ENCODE measurements at regions not wholly inside any gene's neighbourhood (a gene's known extent, or its start where the extent isn't known, plus 50 kb on each side); places are given as distances from the start of the nearest gene placed in this dataset.

DNA sequence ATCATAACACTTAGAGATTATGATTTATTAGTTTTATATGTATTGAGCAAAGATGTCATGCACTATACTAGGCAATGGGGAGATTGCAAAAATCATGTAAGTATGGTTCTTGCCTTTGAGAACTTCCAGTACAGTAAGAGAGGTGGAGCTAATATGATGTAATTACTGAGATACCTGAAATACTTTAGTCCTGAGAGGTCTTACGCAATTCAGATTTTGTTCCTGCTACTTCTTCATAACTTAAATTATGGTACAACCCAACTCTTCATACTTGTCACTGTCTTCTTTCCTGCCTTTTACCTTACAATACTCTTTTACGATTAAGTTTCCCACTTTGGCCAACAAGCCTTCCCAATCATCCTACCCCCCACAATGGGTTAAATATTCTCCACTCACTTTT lies 564.2 kb upstream of the PITX2 start:
- DNase-seq, result no peak

DNA sequence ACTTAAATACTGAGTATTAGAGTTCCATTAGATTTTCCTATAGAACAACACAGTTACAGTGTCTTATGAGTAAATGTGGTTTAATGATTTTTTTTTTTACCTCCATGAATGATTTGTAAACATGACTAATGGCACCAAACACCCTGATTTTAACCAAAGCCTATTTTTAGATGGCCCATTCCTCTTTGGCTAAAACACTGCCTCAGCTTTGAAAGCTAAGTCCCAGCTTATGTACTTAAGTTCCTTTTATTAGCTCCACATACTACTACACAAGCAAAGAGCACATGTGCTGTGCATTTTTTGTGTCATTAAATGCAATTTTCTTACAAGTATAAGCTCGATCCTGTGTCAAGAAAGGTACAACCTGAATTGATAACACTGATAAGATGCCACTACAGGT lies 575.6 kb upstream of the PITX2 start:
- no peak for DNase-seq

- no peak for DNase-seq
Observed at GRCh38 chr4:111204797-111205196, 581.9 kb upstream of the PITX2 start.

GRCh38 chr4:111208970-111209369 lies 586.1 kb upstream of the PITX2 start:
- no peak for DNase-seq

DNA sequence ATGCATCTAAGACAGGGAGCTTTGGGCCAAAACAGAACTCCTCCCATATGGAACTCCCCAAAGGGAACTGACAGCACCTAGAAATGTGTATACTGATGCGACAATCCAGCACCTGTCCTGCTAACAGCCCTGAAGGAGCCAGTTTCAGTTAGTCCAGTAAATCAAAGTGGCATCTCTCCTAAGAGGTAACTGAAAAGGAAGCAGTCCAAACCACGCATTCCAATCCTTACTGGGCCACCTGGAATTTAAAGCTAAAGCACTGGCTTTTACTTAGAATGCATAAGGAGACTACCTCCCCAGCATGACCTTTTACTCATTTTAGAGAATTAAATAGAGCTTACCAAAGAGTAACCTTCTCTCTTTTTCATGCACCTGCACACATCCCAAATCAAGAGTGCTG lies 586.8 kb upstream of the PITX2 start:
- no peak for DNase-seq

DNA sequence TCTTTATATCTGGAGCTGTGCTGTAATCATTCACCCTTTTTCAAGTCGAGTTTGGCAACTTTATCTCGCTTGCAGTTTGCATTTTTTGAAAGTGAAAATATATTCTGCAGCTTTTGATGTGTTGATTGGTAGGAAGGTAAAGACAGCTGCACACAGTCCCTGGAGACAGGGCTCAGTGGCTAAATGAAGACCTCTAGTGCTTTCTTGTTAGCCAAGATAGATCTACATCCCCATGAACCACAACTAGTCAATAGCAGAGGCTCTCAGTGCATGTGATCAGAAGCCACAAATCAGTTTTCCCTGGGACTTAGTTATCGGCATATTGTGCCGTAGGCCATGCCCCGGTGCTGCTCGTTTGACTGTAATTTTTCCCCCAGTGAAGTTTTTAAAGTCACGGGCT lies 587.7 kb upstream of the PITX2 start:
- DNase-seq, result no peak

DNA sequence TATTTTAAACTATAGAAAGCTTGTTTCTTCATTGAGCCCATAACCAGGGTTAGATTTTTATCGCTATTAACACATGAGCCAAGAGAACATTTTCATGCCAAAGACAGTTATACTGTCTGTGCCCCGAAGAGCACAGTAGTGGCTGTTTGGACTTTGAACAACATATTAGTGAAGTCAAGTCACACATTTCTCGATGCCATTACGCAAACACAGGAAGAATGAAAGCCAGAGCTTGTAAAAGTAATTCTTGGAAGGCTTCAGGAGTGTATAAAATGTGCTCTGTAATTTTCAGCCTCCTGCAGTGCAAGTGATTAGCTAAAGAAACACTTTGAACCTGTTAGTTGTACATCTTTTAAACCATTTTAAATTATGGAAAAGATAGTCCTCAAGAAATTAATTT lies 590.7 kb upstream of the PITX2 start:
- DNase-seq, result no peak

GRCh38 chr4:111214371-111214770 lies 591.5 kb upstream of the PITX2 start:
- no peak for DNase-seq

- DNase-seq, result no peak
Observed at GRCh38 chr4:111215755-111216154, 592.9 kb upstream of the PITX2 start.

DNA sequence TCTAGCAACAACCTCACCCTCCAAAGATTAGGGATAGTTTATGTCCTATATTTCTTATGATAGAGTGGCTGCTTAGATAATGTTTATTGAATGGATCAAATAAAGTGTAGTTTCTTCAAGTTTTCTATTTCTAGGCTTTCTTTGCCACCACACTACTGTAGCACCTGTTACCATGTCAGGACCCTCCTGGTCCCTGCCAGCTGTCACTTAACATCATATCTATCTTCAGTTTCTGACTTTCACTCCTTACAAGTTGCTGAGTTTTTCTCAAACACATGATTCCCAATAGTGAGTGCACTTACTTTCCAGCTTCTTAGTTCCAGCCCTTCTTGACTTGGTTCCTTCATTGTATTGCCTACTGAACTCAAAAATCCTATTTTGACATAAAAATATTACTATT lies 593.9 kb upstream of the PITX2 start:
- DNase-seq, result no peak

DNA sequence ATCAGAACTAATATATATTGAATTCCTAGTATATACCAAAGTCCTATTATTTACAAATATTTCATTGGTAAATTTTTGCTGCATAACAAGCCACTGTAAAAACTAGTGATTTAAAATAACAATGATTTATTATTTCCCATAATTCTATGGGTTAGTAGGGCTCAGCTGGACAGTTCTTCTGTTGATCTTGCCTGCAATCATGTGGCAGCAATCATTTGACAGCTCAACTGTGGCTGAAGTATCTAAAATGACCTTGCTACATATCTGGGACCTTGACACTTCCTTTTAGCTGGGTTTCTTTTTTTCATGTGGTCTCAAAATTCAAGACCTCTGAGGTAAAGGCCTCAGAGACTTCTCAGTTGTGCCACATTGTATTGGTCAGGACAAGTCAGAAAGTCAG lies 598.5 kb upstream of the PITX2 start:
- no peak for DNase-seq

DNA sequence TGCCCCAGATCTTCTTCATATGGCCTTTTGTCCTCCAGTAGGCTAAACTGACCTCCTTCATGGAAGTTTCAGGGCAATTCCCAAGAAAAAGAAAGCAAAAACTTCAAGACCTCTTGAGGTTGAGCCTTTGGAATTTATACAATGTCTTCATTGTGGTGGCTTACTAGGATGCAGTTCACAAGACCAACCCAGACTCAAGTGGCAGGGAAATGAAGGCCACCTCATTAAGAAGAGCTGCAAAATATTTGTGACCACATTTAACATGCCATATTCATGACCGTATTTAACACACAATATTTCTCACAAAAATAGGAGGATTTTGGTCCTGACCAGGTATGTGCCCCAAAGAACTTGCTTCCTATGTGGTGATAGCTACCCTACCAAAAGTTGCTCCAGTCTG lies 605.5 kb upstream of the PITX2 start:
- no peak for DNase-seq

DNA sequence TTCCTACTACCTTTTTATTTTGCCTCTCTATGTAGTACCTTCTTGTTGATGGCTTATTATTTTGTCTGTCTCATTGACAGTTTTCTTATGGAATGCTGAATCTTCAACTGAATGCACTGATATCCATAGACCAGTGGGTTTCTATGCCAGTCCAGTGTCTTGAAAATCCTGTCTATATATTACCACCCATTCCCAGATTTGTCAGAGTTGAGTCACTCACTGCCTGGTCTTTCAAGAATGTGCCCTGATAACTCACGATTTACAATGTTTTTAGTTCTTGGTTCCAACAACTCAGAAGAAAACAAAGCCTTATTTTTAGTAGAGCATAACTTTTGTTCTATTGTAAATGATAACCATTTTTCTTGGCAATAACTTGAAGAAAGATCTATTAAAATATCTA lies 606.0 kb upstream of the PITX2 start:
- DNase-seq, result no peak

- no peak for DNase-seq
Observed at GRCh38 chr4:111230265-111230664, 607.4 kb upstream of the PITX2 start.

DNA sequence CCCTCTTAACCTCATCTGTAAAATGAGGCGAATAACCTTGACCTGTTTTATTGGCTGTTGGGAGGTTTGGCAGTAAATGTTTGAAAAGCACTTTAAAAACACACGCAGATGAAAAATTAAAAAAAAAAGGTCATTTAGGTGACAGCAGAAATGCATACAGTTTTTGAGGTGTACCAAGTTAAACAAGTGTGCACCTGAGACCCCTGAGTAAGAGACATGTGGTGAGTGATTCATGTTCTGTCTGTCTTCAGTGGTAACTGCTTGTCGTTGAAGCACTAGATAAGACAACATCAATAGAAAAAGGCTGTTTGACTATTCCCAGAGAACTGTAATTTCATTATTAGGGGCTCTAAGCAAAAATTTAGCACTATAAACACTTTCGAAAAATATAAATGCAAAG lies 608.4 kb upstream of the PITX2 start:
- DNase-seq, result no peak

DNA sequence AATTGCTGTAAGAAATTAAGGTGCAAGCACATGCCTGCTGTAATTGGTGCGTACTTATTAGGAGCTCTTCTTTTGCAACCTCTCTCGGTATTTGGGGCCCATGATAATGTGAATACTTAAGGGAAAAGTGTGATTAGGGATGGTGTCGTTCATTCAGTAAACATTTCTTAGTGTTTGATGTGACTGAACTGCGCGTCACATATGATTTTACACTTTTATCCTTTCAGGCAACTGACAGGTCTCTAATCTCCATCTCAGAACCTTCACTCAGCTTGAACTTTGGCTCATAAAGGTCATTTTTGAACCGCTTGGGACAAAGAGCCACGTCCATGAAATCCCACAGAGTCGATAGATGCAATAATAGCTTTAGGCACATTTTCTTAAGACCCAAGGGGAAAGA lies 612.1 kb upstream of the PITX2 start:
- no peak for DNase-seq

GRCh38 chr4:111263836-111264235 lies 641.0 kb upstream of the PITX2 start:
- DNase-seq, result no peak

GRCh38 chr4:111266937-111267336 lies 644.1 kb upstream of the PITX2 start:
- no peak for DNase-seq

DNA sequence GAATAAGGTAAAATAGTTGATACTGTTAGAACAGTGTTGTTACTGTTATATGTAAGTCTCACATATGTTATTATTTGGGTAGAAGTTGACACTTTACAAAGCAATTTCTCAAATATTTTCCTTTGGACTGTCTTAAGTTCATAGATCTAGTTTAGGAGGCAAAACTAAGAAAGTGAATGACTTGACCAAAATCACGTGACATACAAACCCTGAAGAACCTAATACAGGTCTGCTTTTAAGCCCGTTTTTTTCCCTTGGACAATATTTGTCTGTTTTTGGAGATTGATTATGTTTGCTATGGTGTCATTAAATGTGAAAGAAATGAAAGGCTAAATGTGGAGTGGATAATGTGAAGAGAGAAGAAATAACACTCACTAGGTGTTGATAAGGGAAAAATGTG lies 644.9 kb upstream of the PITX2 start:
- no peak for DNase-seq

- no peak for DNase-seq
Observed at GRCh38 chr4:111268769-111269414, 646.0 kb upstream of the PITX2 start.

DNA sequence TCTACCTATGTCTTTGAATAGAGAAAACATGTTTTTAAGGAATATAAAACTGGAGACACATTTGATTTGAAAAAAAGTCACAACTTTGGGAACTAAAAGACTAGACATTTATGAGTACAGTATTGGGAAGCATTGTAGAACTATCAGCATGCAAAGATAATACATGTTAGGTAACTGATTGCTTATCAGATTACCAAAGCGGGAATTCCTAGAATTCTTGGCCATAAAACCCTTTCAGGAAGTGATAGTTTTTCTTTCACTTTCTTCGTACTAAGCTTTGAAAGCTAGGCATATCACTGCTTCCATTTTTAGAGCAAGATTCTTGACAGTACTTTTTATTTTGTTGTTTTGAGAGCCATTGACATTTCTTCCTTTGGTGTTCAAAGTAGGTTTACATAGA lies 646.6 kb upstream of the PITX2 start:
- no peak for DNase-seq

DNA sequence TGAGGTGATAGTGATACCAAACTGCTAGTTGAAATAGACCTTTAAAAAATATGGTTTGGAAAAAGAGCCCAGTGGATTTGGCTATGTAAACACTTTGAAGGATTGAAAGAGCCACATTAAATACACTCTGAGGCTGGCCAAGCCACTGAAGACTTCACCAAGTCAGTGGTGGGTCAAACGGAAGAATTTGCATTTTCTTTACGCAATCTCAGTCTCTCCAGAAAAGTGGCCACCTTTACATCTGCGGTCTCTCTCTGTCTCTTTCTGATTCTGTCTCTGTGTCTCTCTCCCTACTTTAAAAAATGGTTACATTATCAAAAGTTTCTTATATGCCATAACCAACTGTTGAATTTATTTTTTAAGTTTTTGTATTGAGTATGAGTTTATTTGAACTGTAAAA lies 651.2 kb upstream of the PITX2 start:
- DNase-seq, result no peak

DNA sequence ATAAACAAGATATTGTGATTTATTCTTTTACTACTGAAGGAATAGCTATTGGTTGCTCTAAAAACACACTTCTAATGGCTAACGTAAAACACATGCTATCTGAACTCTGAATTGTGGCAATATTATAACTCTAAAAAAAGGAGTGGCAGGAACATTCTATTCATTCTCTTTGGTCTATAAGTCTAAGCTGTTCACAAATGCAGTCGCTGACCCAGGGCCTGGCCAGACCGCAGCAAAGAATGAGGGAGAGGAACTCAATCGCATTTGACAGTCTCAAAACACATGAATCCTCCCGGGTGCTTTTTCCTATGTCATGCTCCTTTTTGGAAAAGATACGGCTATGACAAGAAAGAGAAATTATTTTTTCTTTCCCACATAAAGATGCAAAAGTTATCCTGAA lies 651.6 kb upstream of the PITX2 start:
- no peak for DNase-seq

- no peak for DNase-seq
Observed at GRCh38 chr4:111281219-111281618, 658.3 kb upstream of the PITX2 start.

DNA sequence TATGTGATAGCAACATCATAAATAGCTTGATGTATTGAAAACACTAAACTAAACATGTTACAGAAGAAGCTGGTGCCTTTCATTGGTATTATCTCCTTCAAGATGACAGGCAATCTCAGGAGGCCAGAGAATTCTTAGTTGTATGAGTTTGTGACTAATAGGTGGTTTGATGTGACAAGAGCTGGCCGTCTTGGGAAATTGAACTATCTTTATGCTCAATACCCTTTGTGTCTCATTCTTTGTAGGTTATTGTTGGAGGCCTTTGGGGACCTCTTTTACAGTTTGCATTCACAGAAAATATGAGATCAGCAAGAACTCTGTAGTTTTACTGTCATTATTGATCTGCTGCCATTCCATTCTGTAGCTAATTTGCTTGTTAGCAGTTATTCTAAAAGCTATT lies 659.2 kb upstream of the PITX2 start:
- DNase-seq, result no peak
